OCI-LY3 (cell line): ENCODE measurements at regions not wholly inside any gene's neighbourhood (a gene's known extent, or its start where the extent isn't known, plus 50 kb on each side); places are given as distances from the start of the nearest gene placed in this dataset.

ENCODE experiments used
- H2AFZ ChIP-seq: fragments of 200-600, 300-600 bp; shearing (Covaris generic); 2 replicates; pipeline ENCODE4 v1.6.0; 2014; ENCODE audit warnings: antibody characterized with exemption, low read depth, low read length
- H3K27ac ChIP-seq: fragments of 200-600, 300-600 bp; sonication (generic); 2 replicates; pipeline ENCODE4 v1.5.1; 2014; ENCODE audit warnings: mild to moderate bottlenecking, low read length, moderate library complexity, mixed read lengths
- H3K27me3 ChIP-seq: fragments of 200-600, 300-600 bp; sonication (generic); 2 replicates; pipeline ENCODE4 v1.6.1; 2014; ENCODE audit warnings: low read depth, low read length, mixed read lengths
- H3K36me3 ChIP-seq: fragments of 200-600, 300-600 bp; sonication (generic); replicated peaks from 2 replicates; pipeline ENCODE3; 2014; ENCODE audit warnings: low read depth, low read length, mixed read lengths
- H3K4me1 ChIP-seq: fragments of 300-600, 200-600 bp; sonication (generic); 2 replicates; pipeline ENCODE4 v1.6.1; 2014; ENCODE audit warnings: low read length, mixed read lengths
- H3K4me2 ChIP-seq: fragments of 200-600, 300-600 bp; sonication (generic); 2 replicates; pipeline ENCODE4 v1.6.1; 2014; ENCODE audit warnings: low read length, mixed read lengths
- H3K4me3 ChIP-seq: fragments of 300-600, 200-600 bp; sonication (generic); 2 replicates; pipeline ENCODE4 v1.5.1; 2014; ENCODE audit warnings: antibody characterized with exemption, mild to moderate bottlenecking, low read length, moderate library complexity
- H3K79me2 ChIP-seq: fragments of 300-600, 200-600 bp; shearing (Covaris generic); 2 replicates; pipeline ENCODE4 v1.6.1; 2014; ENCODE audit warnings: mild to moderate bottlenecking, low read length, mixed read lengths
- H3K9ac ChIP-seq: fragments of 300-600, 200-600 bp; shearing (Covaris generic); 2 replicates; pipeline ENCODE4 v1.6.0; 2014; ENCODE audit warnings: mild to moderate bottlenecking, low read length, moderate library complexity
- H3K9me3 ChIP-seq: fragments of 200-600, 300-600 bp; shearing (Covaris generic); 2 replicates; pipeline ENCODE4 v1.6.1; 2014; ENCODE audit warnings: low read length, mixed read lengths; ENCODE audit not compliant: insufficient read depth
- H4K20me1 ChIP-seq: fragments of 200-600, 300-600 bp; sonication (generic); 2 replicates; pipeline ENCODE4 v1.6.1; 2016; ENCODE audit warnings: low read length, mixed read lengths; ENCODE audit not compliant: insufficient read depth
- CTCF ChIP-seq: fragments of 200-600, 300-600 bp; sonication (generic); IDR thresholded peaks from 2 replicates; pipeline ENCODE4 v1.5.1; 2014; ENCODE audit warnings: antibody characterized with exemption, low read length, low read depth
- EZH2phosphoT487 ChIP-seq: fragments of 200-600 bp; shearing (Covaris generic); IDR thresholded peaks from 2 replicates; pipeline ENCODE4 v1.6.1; 2018; ENCODE audit warnings: antibody characterized with exemption, mixed run types, low read depth

GRCh38 chr17:70868149-70868548 lies 698.8 kb downstream of the KCNJ2 start:
- Histone ChIP-seq H3K9ac (no peak overlapping the region), H3K4me2 (no peak overlapping the region), H2AFZ (no peak overlapping the region), H3K9me3 (no peaks in the 10 kb centered on the region), H3K27ac (no peak overlapping the region), H3K4me1 (no peaks in the 10 kb centered on the region), H3K79me2 (no peaks in the 10 kb centered on the region), H4K20me1 (no peaks in the 10 kb centered on the region), H3K4me3 (no peak overlapping the region), H3K36me3 (no peaks in the 10 kb centered on the region), H3K27me3 (no peaks in the 10 kb centered on the region)
- no peak for TF ChIP-seq CTCF
- TF ChIP-seq EZH2phosphoT487 = no peak

GRCh38 chr17:70869402-70870085 lies 700.2 kb downstream of the KCNJ2 start:
- Histone ChIP-seq H3K36me3 (no peaks in the 10 kb centered on the region), H3K4me2 (no peak overlapping the region), H4K20me1 (no peaks in the 10 kb centered on the region), H3K9me3 (no peaks in the 10 kb centered on the region), H3K27me3 (no peaks in the 10 kb centered on the region), H3K4me3 (no peak overlapping the region), H3K79me2 (no peaks in the 10 kb centered on the region), H3K4me1 (no peaks in the 10 kb centered on the region), H3K9ac (no peak overlapping the region), H2AFZ (no peak overlapping the region), H3K27ac (no peak overlapping the region)
- TF ChIP-seq EZH2phosphoT487 (no peak), CTCF (no peak)

- H3K79me2 ChIP-seq = no peaks in the 10 kb centered on the region
- H3K9me3 ChIP-seq = no peaks in the 10 kb centered on the region
- H3K36me3 ChIP-seq = no peaks in the 10 kb centered on the region
- no peak overlapping the region for H3K9ac ChIP-seq
- no peak overlapping the region for H2AFZ ChIP-seq
- H3K27ac ChIP-seq = no peak overlapping the region
- H3K27me3 ChIP-seq = no peaks in the 10 kb centered on the region
- no peaks in the 10 kb centered on the region for H4K20me1 ChIP-seq
- TF ChIP-seq CTCF = no peak
- no peak for TF ChIP-seq EZH2phosphoT487
- H3K4me2 ChIP-seq = no peak overlapping the region
- H3K4me3 ChIP-seq = no peak overlapping the region
- no peaks in the 10 kb centered on the region for H3K4me1 ChIP-seq
Observed at GRCh38 chr17:70871180-70871818, 702.0 kb downstream of the KCNJ2 start.

GRCh38 chr17:70872103-70872502 lies 702.8 kb downstream of the KCNJ2 start:
- Histone ChIP-seq H4K20me1 (no peaks in the 10 kb centered on the region), H3K27ac (no peak overlapping the region), H3K4me3 (no peak overlapping the region), H3K9me3 (no peaks in the 10 kb centered on the region), H3K79me2 (no peaks in the 10 kb centered on the region), H3K27me3 (no peaks in the 10 kb centered on the region), H3K36me3 (no peaks in the 10 kb centered on the region), H3K4me1 (no peaks in the 10 kb centered on the region), H3K4me2 (no peak overlapping the region), H3K9ac (no peak overlapping the region), H2AFZ (no peak overlapping the region)
- TF ChIP-seq EZH2phosphoT487 = no peak
- no peak for TF ChIP-seq CTCF
